IMR-90 (cell line): ENCODE measurements at regions not wholly inside any gene's neighbourhood (a gene's known extent, or its start where the extent isn't known, plus 50 kb on each side); places are given as distances from the start of the nearest gene placed in this dataset.

ENCODE experiments used
- ATAC-seq: fragments of 200-7000 bp; cut with Tn5 transposase; 2 replicates; pipeline ENCODE4 v1.9.1; 2020; ENCODE audit warnings: low read depth, mild to moderate bottlenecking, moderate library complexity
- BruUV-seq: library from RNA; stranded (reverse); fragments of 400-500 nt; replicated peaks from 2 replicates; lab custom pipeline; 2021; lab: Mats Ljungman, UMichigan
- CTCF ChIA-PET: fragments of 300-600 bp; formaldehyde crosslinking; extraction: SDS; loops from one replicate; lab custom pipeline; 2021; ENCODE audit warnings: antibody characterized with exemption; lab: Yijun Ruan, JAX
- POLR2A ChIA-PET: fragments of 300-600 bp; sonication (Branson Sonifier 250); formaldehyde crosslinking; loops from one replicate; lab custom pipeline; 2022; ENCODE audit warnings: antibody characterized with exemption; ENCODE audit not compliant: unreplicated experiment; lab: Charles Lee
- DNase-seq: peaks from one replicate; pipeline ENCODE4 v3.0.0; 2013
- H2AFZ ChIP-seq: replicated peaks from 2 replicates; pipeline ENCODE3; 2013; ENCODE audit warnings: low read length, mild to moderate bottlenecking; ENCODE audit not compliant: poor library complexity
- H2AK5ac ChIP-seq: 2 replicates; pipeline ENCODE4 v1.6.1; 2013; ENCODE audit warnings: low read depth, low read length, inconsistent platforms
- H2AK9ac ChIP-seq: replicated peaks from 2 replicates; pipeline ENCODE3; 2013; ENCODE audit warnings: mild to moderate bottlenecking, low read depth, low read length, moderate library complexity; ENCODE audit not compliant: poor library complexity
- H2BK120ac ChIP-seq: 2 replicates; pipeline ENCODE4 v1.6.1; 2013; ENCODE audit warnings: low read depth, low read length, inconsistent platforms
- H2BK15ac ChIP-seq: 3 replicates; pipeline ENCODE4 v1.6.1; 2013; ENCODE audit warnings: low read depth, low read length, inconsistent platforms
- H2BK20ac ChIP-seq: 2 replicates; pipeline ENCODE4 v1.6.1; 2013; ENCODE audit warnings: low read depth, mild to moderate bottlenecking, inconsistent platforms, low read length, moderate library complexity
- H2BK5ac ChIP-seq: 2 replicates; pipeline ENCODE4 v1.6.1; 2013; ENCODE audit warnings: mild to moderate bottlenecking, low read depth, low read length, inconsistent platforms; ENCODE audit not compliant: poor library complexity, severe bottlenecking
- H3K14ac ChIP-seq: replicated peaks from 2 replicates; pipeline ENCODE4 v1.6.1; 2013; ENCODE audit warnings: low read depth, low read length, inconsistent platforms
- H3K18ac ChIP-seq: 2 replicates; pipeline ENCODE4 v1.6.1; 2013; ENCODE audit warnings: low read depth, low read length, control low read depth
- H3K23ac ChIP-seq: 2 replicates; pipeline ENCODE4 v1.6.1; 2013; ENCODE audit warnings: low read depth, low read length, inconsistent platforms
- H3K27ac ChIP-seq: 2 replicates; pipeline ENCODE4 v1.5.1; 2013; ENCODE audit warnings: mild to moderate bottlenecking, control low read depth, low read length; ENCODE audit not compliant: insufficient read depth
- H3K27me3 ChIP-seq: 2 replicates; pipeline ENCODE4 v1.6.1; 2013; ENCODE audit warnings: low read length; ENCODE audit not compliant: control insufficient read depth, insufficient read depth
- H3K36me3 ChIP-seq: 2 replicates; pipeline ENCODE4 v1.6.1; 2013; ENCODE audit warnings: low read length, mixed read lengths; ENCODE audit not compliant: control insufficient read depth, insufficient read depth
- H3K4ac ChIP-seq: 2 replicates; pipeline ENCODE4 v1.6.1; 2013; ENCODE audit warnings: low read depth, low read length, inconsistent platforms
- H3K4me1 ChIP-seq: 2 replicates; pipeline ENCODE4 v1.6.1; 2013; ENCODE audit warnings: low read length, mixed read lengths; ENCODE audit not compliant: control insufficient read depth, insufficient read depth
- H3K4me2 ChIP-seq: 2 replicates; pipeline ENCODE4 v1.6.1; 2013; ENCODE audit warnings: low read depth, mild to moderate bottlenecking, control low read depth, low read length, moderate library complexity
- H3K4me3 ChIP-seq: 2 replicates; pipeline ENCODE4 v1.5.1; 2013; ENCODE audit warnings: low read depth, mild to moderate bottlenecking, control low read depth, low read length, moderate library complexity; ENCODE audit not compliant: insufficient read depth
- H3K56ac ChIP-seq: 2 replicates; pipeline ENCODE4 v1.6.1; 2013; ENCODE audit warnings: low read length, inconsistent platforms; ENCODE audit not compliant: insufficient read depth; ENCODE audit errors: extremely low read depth
- H3K79me1 ChIP-seq, 2 experiments: 2 replicates each; pipeline ENCODE4 v1.6.1; 2013; ENCODE audit warnings: low read length in 2 of 2, inconsistent platforms in 1 of 2, low read depth in 1 of 2
- H3K9ac ChIP-seq: 2 replicates; pipeline ENCODE4 v1.6.1; 2013; ENCODE audit warnings: low read depth, low read length, control low read depth
- H3K9me1 ChIP-seq: 2 replicates; pipeline ENCODE4 v1.6.1; 2013; ENCODE audit warnings: low read length, inconsistent platforms; ENCODE audit not compliant: insufficient read depth
- H3K9me3 ChIP-seq: 2 replicates; pipeline ENCODE4 v1.6.1; 2013; ENCODE audit warnings: low read length; ENCODE audit not compliant: control insufficient read depth, insufficient read depth
- H4K20me1 ChIP-seq: 2 replicates; pipeline ENCODE4 v1.6.1; 2013; ENCODE audit warnings: low read length, inconsistent platforms; ENCODE audit not compliant: insufficient read depth
- H4K5ac ChIP-seq: 2 replicates; pipeline ENCODE4 v1.6.1; 2013; ENCODE audit warnings: mild to moderate bottlenecking, low read depth, low read length, control low read depth
- H4K8ac ChIP-seq, 2 experiments: 2 replicates each; pipeline ENCODE4 v1.6.1; 2013; ENCODE audit warnings: low read depth in 2 of 2, low read length in 2 of 2, control low read depth in 1 of 2, inconsistent platforms in 1 of 2
- H4K91ac ChIP-seq: 2 replicates; pipeline ENCODE4 v1.6.1; 2013; ENCODE audit warnings: low read depth, low read length, inconsistent platforms; ENCODE audit not compliant: insufficient read depth
- CTCF ChIP-seq: conservative IDR thresholded peaks from 2 replicates; pipeline ENCODE4 v1.5.1; 2012; ENCODE audit warnings: mild to moderate bottlenecking, low read depth, low read length, improper control_type of control experiment
- RFX5 ChIP-seq: IDR thresholded peaks from 2 replicates; pipeline ENCODE4 v1.8.0; 2012; ENCODE audit warnings: low read depth, mild to moderate bottlenecking, low read length, moderate library complexity
- WGBS, 2 experiments: methylation state at CpG; one replicate each; pipeline versions ENCODE4 v1.1.5 to v1.1.7; 2013; ENCODE audit warnings: missing lambda C conversion rate in 2 of 2; ENCODE audit not compliant: insufficient read length in 1 of 2; ENCODE audit errors: extremely low coverage in 2 of 2; 5-methylcytosine and 5-hydroxymethylcytosine counted together
- dilution Hi-C: fragments of 300-500 bp; cut with HindIII; formaldehyde crosslinking; loops from one replicate; pipeline ENCODE4 v1.14.3; 2018; ENCODE audit warnings: low sequenced_read_pairs; ENCODE audit not compliant: unreplicated experiment
- in situ Hi-C: fragments of 300-500 bp; cut with MboI; formaldehyde crosslinking; loops from 3 replicates; pipeline ENCODE4 v1.14.3; 2019; ENCODE audit warnings: low sequenced_read_pairs, inconsistent platforms, mixed read lengths
- intact Hi-C: fragments of 100-400 bp; cut with micrococcal nuclease; formaldehyde crosslinking; loops from 2 replicates; pipeline ENCODE4 v1.10.0; 2022
- TF ChIP-seq, protein P1 (sequence below): fragments of 150-350 bp; IDR thresholded peaks from 2 replicates; pipeline ENCODE4 v1.6.1; 2017; ENCODE audit warnings: mild to moderate bottlenecking, antibody characterized with exemption, low read length, low read depth

DNA sequence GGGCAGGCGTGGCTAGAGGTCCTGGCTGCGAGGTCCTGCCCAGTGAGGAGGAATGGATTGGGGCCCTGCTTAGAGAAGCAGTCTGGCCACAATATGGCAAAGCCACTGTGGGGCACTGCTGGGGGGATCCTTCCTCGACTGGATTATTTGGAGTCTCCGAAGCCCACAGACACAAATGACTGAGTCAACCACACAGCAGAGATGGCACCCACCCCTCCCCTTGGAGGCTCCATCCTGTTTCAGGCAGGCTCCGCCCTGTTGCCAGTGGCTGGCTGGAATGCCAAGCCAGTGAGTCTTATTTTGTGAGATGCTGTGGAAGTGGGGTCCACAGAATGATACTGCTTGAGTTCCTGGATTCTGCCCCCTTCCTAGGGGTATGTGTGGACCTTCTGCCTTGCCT, 363.9 kb downstream of the PPP1R2C start:
- ATAC-seq = no peak
- no peak overlapping the region for H2AK9ac ChIP-seq
- TF ChIP-seq RFX5 (no peak), CTCF (no peak)
- TF ChIP-seq, protein P1, sequence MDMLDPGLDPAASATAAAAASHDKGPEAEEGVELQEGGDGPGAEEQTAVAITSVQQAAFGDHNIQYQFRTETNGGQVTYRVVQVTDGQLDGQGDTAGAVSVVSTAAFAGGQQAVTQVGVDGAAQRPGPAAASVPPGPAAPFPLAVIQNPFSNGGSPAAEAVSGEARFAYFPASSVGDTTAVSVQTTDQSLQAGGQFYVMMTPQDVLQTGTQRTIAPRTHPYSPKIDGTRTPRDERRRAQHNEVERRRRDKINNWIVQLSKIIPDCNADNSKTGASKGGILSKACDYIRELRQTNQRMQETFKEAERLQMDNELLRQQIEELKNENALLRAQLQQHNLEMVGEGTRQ = no peak
- H4K91ac ChIP-seq = no peak overlapping the region
- no peak overlapping the region for H3K27ac ChIP-seq
- H3K36me3 ChIP-seq = no peaks in the 10 kb centered on the region
- H2BK120ac ChIP-seq = no peak overlapping the region
- H2BK5ac ChIP-seq = no peak overlapping the region
- H3K27me3 ChIP-seq = no peaks in the 10 kb centered on the region
- ChIA-PET CTCF (no interaction called here), POLR2A (no interaction called here)
- no peak overlapping the region for H3K4me2 ChIP-seq
- WGBS, 2 experiments = no CpG with 5 or more reads among the region's 5 CpGs
- H2BK15ac ChIP-seq = no peak overlapping the region
- in situ Hi-C loops (no loop called here), dilution Hi-C loops (no loop called here), intact Hi-C loops (no loop called here)
- H2AFZ ChIP-seq = no peak overlapping the region
- H2AK5ac ChIP-seq = no peak overlapping the region
- H3K4me1 ChIP-seq = no peaks in the 10 kb centered on the region
- H4K20me1 ChIP-seq = no peaks in the 10 kb centered on the region
- H3K4me3 ChIP-seq = no peak overlapping the region
- no peak overlapping the region for H4K5ac ChIP-seq
- H3K9ac ChIP-seq = no peak overlapping the region
- H3K23ac ChIP-seq = no peak overlapping the region
- no peaks in the 10 kb centered on the region for H3K9me3 ChIP-seq
- H3K9me1 ChIP-seq = no peaks in the 10 kb centered on the region
- no peak for DNase-seq
- BruUV-seq = no TSS peak
- no peaks in the 10 kb centered on the region for H3K79me1 ChIP-seq
- no peak overlapping the region for H3K4ac ChIP-seq
- H3K18ac ChIP-seq = no peak overlapping the region
- H3K56ac ChIP-seq = no peak overlapping the region
- H3K14ac ChIP-seq = no peak overlapping the region
- H4K8ac ChIP-seq = no peak overlapping the region
- H2BK20ac ChIP-seq = no peak overlapping the region
